K562 (cell line): ENCODE measurements at regions not wholly inside any gene's neighbourhood (a gene's known extent, or its start where the extent isn't known, plus 50 kb on each side); places are given as distances from the start of the nearest gene placed in this dataset.

Source experiments
- ATAC-seq: fragments of 200-7000 bp; cut with Tn5 transposase; 3 replicates; pipeline ENCODE4 v1.9.1; 2020; ENCODE audit warnings: moderate library complexity
- BruUV-seq: library from RNA; stranded (reverse); fragments of 400-500 nt; replicated peaks from 2 replicates; lab custom pipeline; 2021; lab: Mats Ljungman, UMichigan
- CTCF ChIA-PET: fragments of 300-600 bp; formaldehyde crosslinking; extraction: SDS; loops from one replicate; lab custom pipeline; 2021; ENCODE audit warnings: low intra/inter-chr PET ratio; lab: Yijun Ruan, JAX
- POLR2A ChIA-PET: fragments of 300-600, 350-650 bp; sonication (Branson Sonifier 250); formaldehyde crosslinking; extraction: SDS; loops from one replicate; lab custom pipeline; 2021; ENCODE audit warnings: antibody characterized with exemption, inconsistent platforms; lab: Yijun Ruan, JAX
- DNase-seq, 4 experiments: peaks; one replicate each; pipeline versions ENCODE4 v3.0.0 to v3.0.0-alpha.2; 2011 to 2018; ENCODE audit warnings: low spot score in 3 of 4, mixed read lengths in 3 of 4; ENCODE audit errors: extremely low read depth in 1 of 4
- FAIRE-seq: peaks from 2 replicates; lab custom pipeline; 2011; peaks lifted over from hg19 to GRCh38; lab: Jason Lieb, UNC
- H2AFZ ChIP-seq: 2 replicates; pipeline ENCODE4 v1.6.0; 2011; ENCODE audit warnings: low read depth, low read length, control low read depth, inconsistent platforms
- H3K27ac ChIP-seq: fragments of 200-600 bp; 3 replicates; pipeline ENCODE4 v1.8.0; 2011; ENCODE audit warnings: low read depth, mild to moderate bottlenecking, control low read depth, inconsistent platforms, low read length, moderate library complexity, mixed read lengths; ENCODE audit errors: extremely low read depth
- H3K27me3 ChIP-seq, 2 experiments: fragments of 300-600 bp in 1 of 2; 2 replicates in 1 of 2; 3 replicates in 1 of 2; pipeline versions ENCODE4 v1.6.0 to v1.8.0; 2011; ENCODE audit warnings: inconsistent platforms in 2 of 2, low read length in 2 of 2, mild to moderate bottlenecking in 1 of 2, mixed read lengths in 1 of 2, moderate library complexity in 1 of 2; ENCODE audit not compliant: control insufficient read depth in 2 of 2, insufficient read depth in 2 of 2
- H3K36me3 ChIP-seq: fragments of 300-600 bp; 3 replicates; pipeline ENCODE4 v1.8.0; 2011; ENCODE audit warnings: mild to moderate bottlenecking, low read length, inconsistent platforms; ENCODE audit not compliant: control insufficient read depth, insufficient read depth
- H3K4me1 ChIP-seq, 2 experiments: fragments of 200-600 bp in 1 of 2; replicated peaks in 1 of 2; 2 replicates in 1 of 2; 3 replicates in 1 of 2; pipeline versions ENCODE4 v1.5.1 to v1.8.0; 2011; ENCODE audit warnings: inconsistent platforms in 2 of 2, low read length in 2 of 2, mild to moderate bottlenecking in 1 of 2, mixed read lengths in 1 of 2, moderate library complexity in 1 of 2; ENCODE audit not compliant: control insufficient read depth in 2 of 2, insufficient read depth in 2 of 2
- H3K4me2 ChIP-seq: 2 replicates; pipeline ENCODE4 v1.6.1; 2011; ENCODE audit warnings: low read length, control low read depth, inconsistent platforms, mixed read lengths; ENCODE audit not compliant: insufficient read depth
- H3K4me3 ChIP-seq: fragments of 200-600 bp; sonication (generic), shearing (Covaris generic); 2 replicates; pipeline ENCODE4 v1.5.1; 2016; ENCODE audit warnings: control low read depth, inconsistent platforms
- H3K79me2 ChIP-seq: fragments of 200-600 bp; 3 replicates; pipeline ENCODE4 v1.8.0; 2011; ENCODE audit warnings: low read length, inconsistent platforms; ENCODE audit not compliant: control insufficient read depth, insufficient read depth
- H3K9ac ChIP-seq, 2 experiments: 2 replicates each; pipeline versions ENCODE4 v1.6.0 to v1.6.1; 2011; ENCODE audit warnings: low read depth in 2 of 2, low read length in 2 of 2, control low read depth in 1 of 2, inconsistent platforms in 1 of 2, mild to moderate bottlenecking in 1 of 2, mixed read lengths in 1 of 2; ENCODE audit not compliant: insufficient read depth in 1 of 2
- H3K9me1 ChIP-seq: one replicate; pipeline ENCODE4 v1.6.0; 2011; ENCODE audit warnings: inconsistent platforms, mild to moderate bottlenecking, low read length, moderate library complexity; ENCODE audit not compliant: control insufficient read depth, insufficient read depth
- H3K9me3 ChIP-seq: replicated peaks from 2 replicates; pipeline ENCODE4 v1.5.1; 2011; ENCODE audit warnings: low read depth, low read length, inconsistent platforms; ENCODE audit not compliant: control insufficient read depth, insufficient read depth
- H4K20me1 ChIP-seq: replicated peaks from 2 replicates; pipeline ENCODE4 v1.6.1; 2011; ENCODE audit warnings: low read length, inconsistent platforms, mixed read lengths; ENCODE audit not compliant: control insufficient read depth, insufficient read depth
- BCOR ChIP-seq: fragments of 450-650 bp; IDR thresholded peaks from 2 replicates; pipeline ENCODE4 v1.6.1; 2016
- CCAR2 ChIP-seq: fragments of 200-400 bp; formaldehyde crosslinking; IDR thresholded peaks from 2 replicates; pipeline ENCODE4 v1.6.1; 2017; ENCODE audit warnings: mild to moderate bottlenecking, low read depth, low read length
- CHCHD3 ChIP-seq: fragments of 250-450 bp; sonication (Bioruptor Pico); IDR thresholded peaks from 2 replicates; pipeline ENCODE4 v2.1.2; 2022; ENCODE audit warnings: mild to moderate bottlenecking
- CSDE1 ChIP-seq, 2 experiments: fragments of 450-650 bp; IDR thresholded peaks; 2 replicates each; pipeline ENCODE4 v1.6.1; 2016; ENCODE audit warnings: mild to moderate bottlenecking in 1 of 2
- DPF2 ChIP-seq: fragments of 450-650 bp; IDR thresholded peaks from 2 replicates; pipeline ENCODE4 v1.6.1; 2016
- FOS ChIP-seq: IDR thresholded peaks from 3 replicates; pipeline ENCODE4 v1.6.1; 2011; ENCODE audit not compliant: insufficient read length; ENCODE audit errors: extremely low read depth
- KDM1A ChIP-seq, 2 experiments: fragments of 450-650 bp; IDR thresholded peaks; 2 replicates each; pipeline ENCODE4 v1.6.1; 2016; ENCODE audit warnings: mild to moderate bottlenecking in 2 of 2
- PTRF ChIP-seq: fragments of 450-650 bp; IDR thresholded peaks from 2 replicates; pipeline ENCODE4 v1.6.1; 2016; ENCODE audit warnings: mild to moderate bottlenecking, missing genetic modification characterization, missing compliant biosample characterization
- RBM25 ChIP-seq: fragments of 200-400 bp; formaldehyde crosslinking; IDR thresholded peaks from 2 replicates; pipeline ENCODE4 v1.6.1; 2018; ENCODE audit warnings: low read length, low read depth, moderate library complexity; ENCODE audit not compliant: severe bottlenecking
- RFX5 ChIP-seq: IDR thresholded peaks from 2 replicates; pipeline ENCODE4 v1.6.1; 2011; ENCODE audit warnings: low read depth, mild to moderate bottlenecking, improper control_type of control experiment, low read length
- ZFP36 ChIP-seq: fragments of 150-350 bp; IDR thresholded peaks from 2 replicates; pipeline ENCODE4 v1.6.1; 2018; ENCODE audit warnings: low read length, low read depth; ENCODE audit not compliant: partially characterized antibody
- ZNF311 ChIP-seq: fragments of 250-450 bp; sonication (Bioruptor Pico); IDR thresholded peaks from 2 replicates; pipeline ENCODE4 v1.4.0; 2020; ENCODE audit warnings: mild to moderate bottlenecking, moderate library complexity
- ZNF668 ChIP-seq: fragments of 250-450 bp; sonication (Bioruptor Pico); IDR thresholded peaks from 2 replicates; pipeline ENCODE4 v1.8.0; 2022; ENCODE audit warnings: mild to moderate bottlenecking, inconsistent platforms
- WGBS: fragments of 100-300 bp; shearing (Covaris generic); methylation state at CpG from one replicate; pipeline ENCODE4 v1.1.6; 2016; ENCODE audit warnings: low coverage, mixed read lengths; ENCODE audit not compliant: insufficient coverage; ENCODE audit errors: missing lambda C conversion rate; 5-methylcytosine and 5-hydroxymethylcytosine counted together
- in situ Hi-C: fragments of 300-500 bp; cut with MboI; formaldehyde crosslinking; loops from 4 replicates; pipeline ENCODE4 v1.15.0; 2018; ENCODE audit warnings: inconsistent platforms, mixed read lengths
- intact Hi-C: fragments of 100-400 bp; cut with micrococcal nuclease; formaldehyde crosslinking; loops from 2 replicates; pipeline ENCODE4 v1.14.2; 2022
- TF ChIP-seq, protein P1 (sequence below): fragments of 250-450 bp; sonication (Bioruptor Pico); IDR thresholded peaks from 2 replicates; pipeline ENCODE4 v1.5.0; 2021; ENCODE audit warnings: mild to moderate bottlenecking, moderate library complexity

DNA sequence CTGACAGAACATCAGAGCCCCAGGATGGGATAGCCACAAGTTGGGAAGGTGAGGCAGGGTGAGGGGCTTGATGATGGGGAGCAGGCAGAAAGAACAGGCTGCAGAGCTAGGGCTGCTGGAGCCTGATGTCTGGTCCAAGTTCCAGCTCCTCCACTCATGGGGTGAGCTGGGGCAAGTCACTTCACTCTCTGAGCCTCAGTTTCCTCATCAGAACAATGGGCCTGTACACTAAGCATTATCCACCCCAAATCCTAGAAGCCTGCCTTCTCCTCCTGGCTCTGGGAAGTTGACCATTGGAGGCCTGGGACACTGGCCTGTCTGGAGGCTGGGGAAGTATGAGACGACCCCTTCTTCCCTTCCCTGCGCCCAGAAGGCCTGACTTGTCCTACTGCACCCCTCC is 51.8 kb upstream of the PSD2 start:
- BruUV-seq = no TSS peak
- 75% methylated on average over 1 of the region's 2 CpGs for WGBS
- peaks cover 5% of the 10 kb centered on the region for H3K9me1 ChIP-seq
- no peak overlapping the region for H3K4me3 ChIP-seq
- no peak for FAIRE-seq
- ATAC-seq = no peak
- no peak for DNase-seq
- H3K27ac ChIP-seq = no peak overlapping the region
- intact Hi-C loops (no loop called here), in situ Hi-C loops (no loop called here)
- H3K9ac ChIP-seq = no peak overlapping the region
- CTCF ChIA-PET = no interaction called here
- no peaks in the 10 kb centered on the region for H3K36me3 ChIP-seq
- H3K27me3 ChIP-seq = peaks cover 15 to 22% of the 10 kb centered on the region in 2 experiments; a peak in 4 of 5 replicates
- H3K4me2 ChIP-seq = no peak overlapping the region
- peak; percentile 56 for TF ChIP-seq RBM25
- no peak for TF ChIP-seq RFX5
- peak; percentile 25; the same call in 1 of the 2 replicates for TF ChIP-seq BCOR
- peaks cover 28 to 56% of the 10 kb centered on the region in 2 experiments for H3K4me1 ChIP-seq
- H3K79me2 ChIP-seq = no peaks in the 10 kb centered on the region; the same call in 2 of the 3 replicates
- POLR2A ChIA-PET = interaction anchor here (0.6 to 1.4 kb wide), 3 partner anchors 13 to 53 kb away, joined by 3 read pairs; no protein-coding TSS in a partner anchor
- H3K9me3 ChIP-seq = no peaks in the 10 kb centered on the region
- H4K20me1 ChIP-seq = 0 out of 2 replicates have a peak, but pooled peaks cover 9% of the 10 kb centered on the region
- H2AFZ ChIP-seq = no peak overlapping the region

DNA sequence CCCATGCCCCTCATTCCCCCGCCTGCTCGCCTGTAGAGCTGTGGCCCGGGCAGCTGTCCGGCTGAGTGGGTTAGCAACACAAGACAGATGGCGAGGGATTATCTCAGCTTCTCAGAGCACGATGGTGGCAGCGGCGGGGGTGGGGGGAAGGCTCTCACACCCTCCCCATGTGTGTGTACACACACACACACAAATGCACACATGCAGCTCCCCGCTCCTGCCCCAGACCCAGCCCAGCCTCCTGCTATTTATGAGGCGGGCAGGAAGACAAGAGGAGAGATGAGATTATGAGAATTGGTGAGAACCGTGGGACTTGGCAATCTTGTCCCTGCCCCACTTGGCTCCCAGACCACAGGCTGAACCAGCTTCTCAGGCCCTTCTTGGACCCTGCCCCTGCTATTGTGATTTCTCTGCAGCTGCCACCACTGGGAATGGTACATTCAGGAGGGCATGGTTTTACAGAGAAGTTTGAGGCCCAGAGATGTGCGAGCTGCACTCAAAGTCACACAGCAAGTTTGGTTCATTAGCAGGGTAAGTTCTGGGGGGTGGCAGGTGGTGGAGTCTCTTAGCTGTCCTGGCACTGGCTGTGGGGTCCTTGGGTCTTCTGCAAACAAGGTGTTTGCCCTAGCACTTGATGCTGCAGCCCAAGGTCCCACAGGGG is 51.0 kb upstream of the PSD2 start:
- ChIA-PET CTCF (no interaction called here), POLR2A (interaction anchor here (0.6 to 1.4 kb wide), 6 partner anchors 11 to 897 kb away, joined by 3 to 4 read pairs (median 3); partner anchors contain the start of gene CXXC5)
- Histone ChIP-seq H3K9ac (peak overlapping the region in 1 of 2 experiments; percentile 74; a peak in 1 of 4 replicates), H3K79me2 (no peaks in the 10 kb centered on the region; the same call in 2 of the 3 replicates), H3K9me3 (no peaks in the 10 kb centered on the region), H3K36me3 (no peaks in the 10 kb centered on the region), H3K4me3 (no peak overlapping the region), H3K9me1 (peaks cover 5% of the 10 kb centered on the region), H3K27me3 (peaks cover 15 to 26% of the 10 kb centered on the region in 2 experiments; a peak in 4 of 5 replicates), H4K20me1 (0 out of 2 replicates have a peak, but pooled peaks cover 9% of the 10 kb centered on the region), H2AFZ (no peak overlapping the region), H3K4me2 (no peak overlapping the region), H3K4me1 (peaks cover 28 to 51% of the 10 kb centered on the region in 2 experiments), H3K27ac (no peak overlapping the region)
- in situ Hi-C loops (no loop called here), intact Hi-C loops (no loop called here)
- DNase-seq = no peak
- no peak for FAIRE-seq
- no peak for ATAC-seq
- WGBS = 63% methylated on average over 12 of the region's 12 CpGs
- BruUV-seq = no TSS peak
- no peak for TF ChIP-seq ZNF311 (CRISPR knock-in tag)
- no peak for TF ChIP-seq DPF2
- peak; percentile 46 for TF ChIP-seq RBM25
- peak; percentile 36 to 60; a peak in 3 of 4 replicates for TF ChIP-seq KDM1A (IDR thresholded peaks at IDR 0.05)
- TF ChIP-seq FOS = no peak
- TF ChIP-seq, protein P1, sequence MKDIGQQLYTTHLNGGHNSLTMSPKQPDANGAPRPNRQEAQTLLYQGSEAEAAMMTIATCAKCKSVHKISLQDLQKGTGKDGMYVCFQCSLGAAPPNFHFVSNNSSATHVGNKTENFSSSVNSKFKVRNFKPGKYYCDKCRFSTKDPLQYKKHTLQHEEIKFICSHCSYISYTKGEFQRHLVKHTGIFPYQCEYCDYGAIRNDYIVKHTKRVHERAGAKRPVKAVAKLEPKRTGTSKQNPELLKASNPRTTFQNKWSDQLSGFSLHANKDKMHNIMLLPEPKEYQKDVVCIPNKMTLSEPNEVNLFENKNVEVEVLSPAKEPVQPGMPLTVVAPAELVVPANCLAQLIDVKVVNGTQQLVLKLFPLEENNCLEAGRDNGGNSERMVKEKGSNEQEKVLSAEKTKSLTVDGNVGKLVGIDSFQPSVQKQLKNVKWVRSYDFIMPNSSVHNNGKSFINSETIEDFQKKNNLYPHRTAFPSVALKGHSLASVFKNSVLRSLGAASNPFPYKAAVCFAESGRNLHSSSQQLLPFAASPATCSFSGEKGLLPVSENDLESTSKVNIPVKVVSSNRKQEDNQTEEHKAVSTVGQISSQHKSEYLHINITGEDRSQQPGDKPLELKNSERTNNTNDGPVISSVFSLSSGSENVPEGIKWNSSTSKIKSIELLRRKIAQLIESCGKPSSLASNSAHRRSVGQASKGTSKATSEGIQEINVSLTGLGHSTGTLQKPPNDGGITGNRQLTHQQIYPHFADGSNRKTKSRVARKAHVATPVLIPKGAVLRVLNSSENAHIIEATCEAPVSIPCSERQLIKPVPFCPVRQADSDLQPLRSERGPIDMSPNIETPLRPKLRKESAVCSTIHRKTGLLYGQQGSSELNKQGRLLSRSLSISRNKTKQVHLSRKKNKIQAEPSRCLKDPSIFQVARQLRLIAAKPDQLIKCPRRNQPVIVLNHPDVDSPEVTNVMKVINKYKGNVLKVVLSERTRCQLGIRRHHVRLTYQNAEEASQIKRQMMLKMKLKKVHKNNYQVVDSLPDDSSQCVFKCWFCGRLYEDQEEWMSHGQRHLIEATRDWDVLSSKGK (CRISPR knock-in tag) = no peak
- no peak for TF ChIP-seq ZNF668
- no peak for TF ChIP-seq CHCHD3 (CRISPR knock-in tag)
- no peak for TF ChIP-seq PTRF (tag)
- peak; percentile 69 for TF ChIP-seq ZFP36
- no peak for TF ChIP-seq CCAR2
- TF ChIP-seq CSDE1 (IDR thresholded peaks at IDR 0.05) = no peak
